K562 (cell line): ENCODE measurements at regions not wholly inside any gene's neighbourhood (a gene's known extent, or its start where the extent isn't known, plus 50 kb on each side); places are given as distances from the start of the nearest gene placed in this dataset.

Experiments
- ETS1 ChIP-seq: conservative IDR thresholded peaks from 2 replicates; pipeline ENCODE4 v1.6.1; 2011; ENCODE audit warnings: low read depth, mild to moderate bottlenecking, low read length; ENCODE audit not compliant: control insufficient read depth
- FOXP1 ChIP-seq: sonication (generic); formaldehyde crosslinking; IDR thresholded peaks from 2 replicates; pipeline ENCODE4 v1.8.0; 2022; ENCODE audit warnings: mild to moderate bottlenecking, missing genetic modification reagents
- JUND ChIP-seq, 2 experiments: IDR thresholded peaks; 2 replicates in 1 of 2; 3 replicates in 1 of 2; pipeline ENCODE4 v1.6.1; 2011; ENCODE audit warnings: borderline replicate concordance in 2 of 2, low read depth in 2 of 2, low read length in 2 of 2, improper control_type of control experiment in 1 of 2, missing biosample characterization in 1 of 2, missing genetic modification characterization in 1 of 2, missing genetic modification reagents in 1 of 2
- KLF16 ChIP-seq: IDR thresholded peaks from 2 replicates; pipeline ENCODE4 v1.6.1; 2016; ENCODE audit warnings: antibody characterized with exemption
- MAX ChIP-seq: sonication (generic); formaldehyde crosslinking; IDR thresholded peaks from 2 replicates; pipeline ENCODE4 v1.9.0; 2022; ENCODE audit warnings: mild to moderate bottlenecking, missing genetic modification reagents
- POLR2A ChIP-seq: fragments of 450-650 bp; conservative IDR thresholded peaks from 2 replicates; pipeline ENCODE4 v1.6.1; 2016
- ZKSCAN1 ChIP-seq: fragments of 150-350 bp; IDR thresholded peaks from 2 replicates; pipeline ENCODE4 v1.6.1; 2016; ENCODE audit warnings: low read depth, low read length
- TF ChIP-seq, protein P1 (sequence below): fragments of 250-450 bp; sonication (Bioruptor Pico); IDR thresholded peaks from 2 replicates; pipeline ENCODE4 v1.5.0; 2020; ENCODE audit warnings: mild to moderate bottlenecking
- TF ChIP-seq, protein P2 (sequence below), 2 experiments: fragments of 250-450 bp in 1 of 2; fragments of 450-650 bp in 1 of 2; sonication (Bioruptor Pico) in 1 of 2; IDR thresholded peaks; 2 replicates each; pipeline versions ENCODE4 v1.6.1 to v1.8.0; 2016 to 2021; ENCODE audit warnings: mild to moderate bottlenecking in 2 of 2, moderate library complexity in 2 of 2, missing compliant biosample characterization in 1 of 2, missing genetic modification characterization in 1 of 2

DNA sequence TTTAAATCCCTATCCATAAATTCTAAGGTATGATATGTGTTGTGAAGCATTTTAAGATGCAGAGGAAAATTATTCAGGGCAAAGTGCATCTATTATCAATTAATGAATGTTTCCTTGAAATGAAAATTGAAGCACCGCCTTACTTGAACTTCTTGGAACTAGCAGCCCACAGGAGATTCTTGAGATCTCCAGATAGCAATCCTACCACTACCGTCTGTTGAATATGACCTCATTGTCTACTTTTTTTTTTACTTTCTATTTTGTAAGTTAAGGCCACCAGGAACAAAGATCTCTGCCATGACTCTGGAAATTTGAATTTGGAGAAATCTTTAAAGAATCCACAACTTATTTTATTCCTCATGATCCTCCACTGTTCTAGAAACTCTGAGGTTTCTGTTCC lies 808.7 kb downstream of the KCNA4 start (continued):
- TF ChIP-seq, protein P1, sequence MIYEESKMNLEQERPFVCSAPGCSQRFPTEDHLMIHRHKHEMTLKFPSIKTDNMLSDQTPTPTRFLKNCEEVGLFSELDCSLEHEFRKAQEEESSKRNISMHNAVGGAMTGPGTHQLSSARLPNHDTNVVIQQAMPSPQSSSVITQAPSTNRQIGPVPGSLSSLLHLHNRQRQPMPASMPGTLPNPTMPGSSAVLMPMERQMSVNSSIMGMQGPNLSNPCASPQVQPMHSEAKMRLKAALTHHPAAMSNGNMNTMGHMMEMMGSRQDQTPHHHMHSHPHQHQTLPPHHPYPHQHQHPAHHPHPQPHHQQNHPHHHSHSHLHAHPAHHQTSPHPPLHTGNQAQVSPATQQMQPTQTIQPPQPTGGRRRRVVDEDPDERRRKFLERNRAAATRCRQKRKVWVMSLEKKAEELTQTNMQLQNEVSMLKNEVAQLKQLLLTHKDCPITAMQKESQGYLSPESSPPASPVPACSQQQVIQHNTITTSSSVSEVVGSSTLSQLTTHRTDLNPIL (CRISPR knock-in tag), result no peak
- no peak for TF ChIP-seq ETS1
- TF ChIP-seq, protein P2, sequence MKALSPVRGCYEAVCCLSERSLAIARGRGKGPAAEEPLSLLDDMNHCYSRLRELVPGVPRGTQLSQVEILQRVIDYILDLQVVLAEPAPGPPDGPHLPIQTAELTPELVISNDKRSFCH (CRISPR knock-in tag; IDR thresholded peaks at IDR 0.05), result no peak
- TF ChIP-seq, protein P2 (tag; IDR thresholded peaks at IDR 0.05), result no peak
- TF ChIP-seq JUND (IDR thresholded peaks at IDR 0.05; ENCODE audit: borderline replicate concordance, low read depth, low read length), result no peak
- TF ChIP-seq JUND (tag; IDR thresholded peaks at IDR 0.05; ENCODE audit: borderline replicate concordance, low read depth, low read length), result no peak
- TF ChIP-seq FOXP1, result no peak
- TF ChIP-seq ZKSCAN1, result no peak
- TF ChIP-seq KLF16, result no peak
- TF ChIP-seq POLR2A, result no peak
- TF ChIP-seq MAX, result no peak
- TF ChIP-seq, all 486 proteins: peak for 0
